ENCODE measurements at regions not wholly inside any gene's neighbourhood (a gene's known extent, or its start where the extent isn't known, plus 50 kb on each side); places are given as distances from the start of the nearest gene placed in this dataset.

GRCh38 chr5:10173716-10174115 lies 76.0 kb downstream of the ATPSCKMT start:
- no peak overlapping the region for H3K27ac ChIP-seq (ENCODE audit: low read length)
- H3K4me3 ChIP-seq (ENCODE audit: low read length): no peak overlapping the region
- DNase-seq: no peak
- no peaks in the 10 kb centered on the region for H3K4me1 ChIP-seq (ENCODE audit: control insufficient read depth, insufficient read depth, low read length)
- no peaks in the 10 kb centered on the region for H3K36me3 ChIP-seq (ENCODE audit: control insufficient read depth, insufficient read depth, low read length)
- no peaks in the 10 kb centered on the region for H3K27me3 ChIP-seq (ENCODE audit: control insufficient read depth, insufficient read depth, low read length)
- H3K9me3 ChIP-seq (ENCODE audit: control insufficient read depth, low read depth, low read length): no peaks in the 10 kb centered on the region

GRCh38 chr5:10172247-10172646 lies 77.4 kb downstream of the ATPSCKMT start:
- H3K27ac ChIP-seq (ENCODE audit: low read length): no peak overlapping the region
- no peaks in the 10 kb centered on the region for H3K27me3 ChIP-seq (ENCODE audit: control insufficient read depth, insufficient read depth, low read length)
- no peaks in the 10 kb centered on the region for H3K9me3 ChIP-seq (ENCODE audit: control insufficient read depth, low read depth, low read length)
- no peak for DNase-seq
- H3K4me1 ChIP-seq (ENCODE audit: control insufficient read depth, insufficient read depth, low read length): no peaks in the 10 kb centered on the region
- H3K36me3 ChIP-seq (ENCODE audit: control insufficient read depth, insufficient read depth, low read length): no peaks in the 10 kb centered on the region
- WGBS (ENCODE audit: insufficient coverage, low lambda C conversion rate): 90% methylated on average over 1 of the region's 1 CpG
- no peak overlapping the region for H3K4me3 ChIP-seq (ENCODE audit: low read length)

DNA sequence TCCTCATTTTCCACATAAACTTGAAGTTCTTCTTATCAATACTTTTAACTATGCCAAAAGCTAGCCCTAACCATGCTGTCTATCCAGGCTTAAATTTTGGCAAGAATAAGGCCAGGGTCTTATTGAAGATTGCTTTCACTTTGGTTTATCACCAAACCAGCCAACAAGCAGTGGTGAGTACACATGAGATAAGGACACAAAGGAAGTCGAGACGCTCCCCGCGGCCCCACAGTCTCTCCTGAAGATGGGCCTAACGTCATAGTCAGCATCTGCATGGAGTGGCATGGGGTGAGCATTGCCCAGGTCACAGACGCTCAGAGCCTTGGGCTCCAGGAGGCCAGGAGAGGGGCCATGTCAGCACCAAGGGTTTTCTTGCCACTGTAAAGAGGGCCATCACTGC lies 80.3 kb downstream of the ATPSCKMT start:
- WGBS (ENCODE audit: insufficient coverage, low lambda C conversion rate): no CpG with 5 or more reads among the region's 6 CpGs

GRCh38 chr5:10168254-10168653 lies 81.4 kb downstream of the ATPSCKMT start:
- Histone ChIP-seq H3K9me3 (ENCODE audit: control insufficient read depth, low read depth, low read length) (no peaks in the 10 kb centered on the region), H3K27ac (ENCODE audit: low read length) (no peak overlapping the region), H3K36me3 (ENCODE audit: control insufficient read depth, insufficient read depth, low read length) (no peaks in the 10 kb centered on the region), H3K4me3 (ENCODE audit: low read length) (no peak overlapping the region), H3K4me1 (ENCODE audit: control insufficient read depth, insufficient read depth, low read length) (no peaks in the 10 kb centered on the region), H3K27me3 (ENCODE audit: control insufficient read depth, insufficient read depth, low read length) (no peaks in the 10 kb centered on the region)
- WGBS (ENCODE audit: insufficient coverage, low lambda C conversion rate): no CpG with 5 or more reads among the region's 8 CpGs
- no peak for DNase-seq

More for the DNA sequence above, 80.3 kb downstream of the ATPSCKMT start:
- no peak for DNase-seq
- Histone ChIP-seq H3K9me3 (ENCODE audit: control insufficient read depth, low read depth, low read length) (no peaks in the 10 kb centered on the region), H3K4me1 (ENCODE audit: control insufficient read depth, insufficient read depth, low read length) (no peaks in the 10 kb centered on the region), H3K36me3 (ENCODE audit: control insufficient read depth, insufficient read depth, low read length) (no peaks in the 10 kb centered on the region), H3K4me3 (ENCODE audit: low read length) (no peak overlapping the region), H3K27me3 (ENCODE audit: control insufficient read depth, insufficient read depth, low read length) (no peaks in the 10 kb centered on the region), H3K27ac (ENCODE audit: low read length) (no peak overlapping the region)

GRCh38 chr5:10167806-10168205 lies 81.9 kb downstream of the ATPSCKMT start:
- Histone ChIP-seq H3K36me3 (ENCODE audit: control insufficient read depth, insufficient read depth, low read length) (no peaks in the 10 kb centered on the region), H3K27me3 (ENCODE audit: control insufficient read depth, insufficient read depth, low read length) (no peaks in the 10 kb centered on the region), H3K4me1 (ENCODE audit: control insufficient read depth, insufficient read depth, low read length) (no peaks in the 10 kb centered on the region), H3K9me3 (ENCODE audit: control insufficient read depth, low read depth, low read length) (no peaks in the 10 kb centered on the region), H3K27ac (ENCODE audit: low read length) (no peak overlapping the region), H3K4me3 (ENCODE audit: low read length) (no peak overlapping the region)
- WGBS (ENCODE audit: insufficient coverage, low lambda C conversion rate): no CpG with 5 or more reads among the region's 1 CpG
- DNase-seq: no peak

DNA sequence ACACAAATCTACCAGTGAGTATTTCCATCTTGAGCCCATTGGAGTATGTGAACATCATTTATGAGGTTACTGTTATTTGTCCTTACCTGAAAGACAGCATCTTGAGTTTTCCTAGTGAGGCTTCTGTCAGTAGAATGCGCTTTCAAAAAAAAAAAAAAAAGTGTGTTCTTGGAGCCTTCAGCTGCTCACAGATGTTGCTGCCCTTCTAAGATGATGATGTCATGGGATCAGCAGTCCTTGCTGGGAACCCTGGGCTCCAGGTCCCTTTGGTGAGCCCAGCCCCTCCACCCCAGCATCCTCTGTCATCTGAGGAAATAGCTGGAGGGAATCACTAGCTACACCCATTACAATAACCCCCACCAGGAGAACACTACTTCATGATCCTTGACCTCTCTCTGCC lies 83.3 kb downstream of the ATPSCKMT start:
- Histone ChIP-seq H3K36me3 (ENCODE audit: control insufficient read depth, insufficient read depth, low read length) (no peaks in the 10 kb centered on the region), H3K4me3 (ENCODE audit: low read length) (no peak overlapping the region), H3K4me1 (ENCODE audit: control insufficient read depth, insufficient read depth, low read length) (no peaks in the 10 kb centered on the region), H3K9me3 (ENCODE audit: control insufficient read depth, low read depth, low read length) (no peaks in the 10 kb centered on the region), H3K27ac (ENCODE audit: low read length) (no peak overlapping the region), H3K27me3 (ENCODE audit: control insufficient read depth, insufficient read depth, low read length) (no peaks in the 10 kb centered on the region)
- WGBS (ENCODE audit: insufficient coverage, low lambda C conversion rate): no CpG with 5 or more reads among the region's 1 CpG
- no peak for DNase-seq

DNA sequence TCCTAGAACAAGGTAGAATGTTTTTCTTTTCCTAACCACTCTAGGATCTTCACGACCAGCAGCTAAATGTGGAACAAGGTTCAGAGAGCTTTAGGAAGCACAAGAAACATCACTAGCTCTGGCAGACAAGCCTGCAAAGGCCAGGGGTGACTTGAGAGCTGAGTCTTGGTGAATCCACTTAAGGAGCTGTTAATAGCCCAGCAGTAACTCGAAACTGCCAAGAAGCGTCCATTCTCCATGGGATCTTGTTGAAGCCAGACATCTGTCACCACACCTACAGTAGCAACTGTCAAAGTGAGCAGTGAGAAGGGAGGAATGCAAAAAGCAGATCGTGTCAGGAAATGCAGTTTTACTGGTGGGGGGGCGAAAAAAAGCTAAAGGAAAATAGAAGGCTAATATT lies 87.2 kb downstream of the ATPSCKMT start:
- no peak overlapping the region for H3K4me3 ChIP-seq (ENCODE audit: low read length)
- H3K9me3 ChIP-seq (ENCODE audit: control insufficient read depth, low read depth, low read length): no peaks in the 10 kb centered on the region
- H3K27ac ChIP-seq (ENCODE audit: low read length): no peak overlapping the region
- no peaks in the 10 kb centered on the region for H3K36me3 ChIP-seq (ENCODE audit: control insufficient read depth, insufficient read depth, low read length)
- no peaks in the 10 kb centered on the region for H3K27me3 ChIP-seq (ENCODE audit: control insufficient read depth, insufficient read depth, low read length)
- DNase-seq: no peak
- WGBS (ENCODE audit: insufficient coverage, low lambda C conversion rate): no CpG with 5 or more reads among the region's 5 CpGs
- peaks cover 3% of the 10 kb centered on the region for H3K4me1 ChIP-seq (ENCODE audit: control insufficient read depth, insufficient read depth, low read length)

DNA sequence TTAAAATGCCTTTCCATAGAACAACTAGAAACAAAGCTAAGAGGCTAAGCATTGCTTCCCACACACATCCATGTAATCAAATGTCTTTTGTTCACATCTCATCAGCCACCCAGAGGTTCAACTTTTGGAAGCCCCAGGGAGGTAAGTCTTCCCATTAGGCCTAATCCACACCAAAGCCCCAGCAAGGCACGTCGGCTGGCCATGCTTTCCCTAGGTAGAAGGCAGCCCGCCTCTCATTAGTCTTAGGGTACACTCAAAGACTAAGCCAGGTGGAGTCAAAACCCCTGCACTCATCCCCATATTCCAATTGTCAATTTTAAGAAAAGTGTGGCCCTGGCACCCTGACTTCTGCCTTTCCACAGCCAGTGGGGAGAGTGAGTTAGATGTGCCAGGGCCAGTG lies 87.9 kb downstream of the ATPSCKMT start:
- Histone ChIP-seq H3K27me3 (ENCODE audit: control insufficient read depth, insufficient read depth, low read length) (no peaks in the 10 kb centered on the region), H3K27ac (ENCODE audit: low read length) (no peak overlapping the region), H3K9me3 (ENCODE audit: control insufficient read depth, low read depth, low read length) (no peaks in the 10 kb centered on the region), H3K36me3 (ENCODE audit: control insufficient read depth, insufficient read depth, low read length) (no peaks in the 10 kb centered on the region), H3K4me1 (ENCODE audit: control insufficient read depth, insufficient read depth, low read length) (peaks cover 9% of the 10 kb centered on the region), H3K4me3 (ENCODE audit: low read length) (no peak overlapping the region)
- DNase-seq: no peak
- no CpG with 5 or more reads among the region's 3 CpGs for WGBS (ENCODE audit: insufficient coverage, low lambda C conversion rate)

DNA sequence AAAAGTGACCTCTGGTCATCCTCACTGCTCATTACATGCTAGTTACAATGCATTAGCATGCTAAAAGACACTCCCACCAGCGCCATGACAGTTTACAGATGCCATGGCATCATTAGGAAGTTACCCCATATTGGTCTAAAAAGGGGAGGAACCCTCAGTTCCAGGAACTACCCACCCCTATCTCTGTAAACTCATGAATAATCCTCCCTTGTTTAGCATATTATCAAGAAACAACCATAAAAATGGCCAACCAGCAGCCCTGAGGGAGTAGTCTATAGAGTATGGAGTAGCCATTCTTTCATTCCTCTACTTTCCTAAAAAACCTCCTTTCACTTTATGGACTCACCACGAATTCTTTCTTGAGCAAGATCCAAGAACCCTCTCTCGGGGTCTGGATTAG lies 89.4 kb downstream of the ATPSCKMT start:
- Histone ChIP-seq H3K36me3 (ENCODE audit: control insufficient read depth, insufficient read depth, low read length) (no peaks in the 10 kb centered on the region), H3K4me3 (ENCODE audit: low read length) (no peak overlapping the region), H3K27me3 (ENCODE audit: control insufficient read depth, insufficient read depth, low read length) (no peaks in the 10 kb centered on the region), H3K27ac (ENCODE audit: low read length) (no peak overlapping the region), H3K4me1 (ENCODE audit: control insufficient read depth, insufficient read depth, low read length) (peaks cover 12% of the 10 kb centered on the region), H3K9me3 (ENCODE audit: control insufficient read depth, low read depth, low read length) (no peaks in the 10 kb centered on the region)
- DNase-seq: no peak
- 100% methylated on average over 1 of the region's 3 CpGs for WGBS (ENCODE audit: insufficient coverage, low lambda C conversion rate)

GRCh38 chr5:10158886-10159285 lies 90.8 kb downstream of the ATPSCKMT start:
- H3K4me3 ChIP-seq (ENCODE audit: low read length): no peak overlapping the region
- no peaks in the 10 kb centered on the region for H3K9me3 ChIP-seq (ENCODE audit: control insufficient read depth, low read depth, low read length)
- peaks cover 16% of the 10 kb centered on the region for H3K4me1 ChIP-seq (ENCODE audit: control insufficient read depth, insufficient read depth, low read length)
- DNase-seq: no peak
- no peaks in the 10 kb centered on the region for H3K36me3 ChIP-seq (ENCODE audit: control insufficient read depth, insufficient read depth, low read length)
- H3K27me3 ChIP-seq (ENCODE audit: control insufficient read depth, insufficient read depth, low read length): no peaks in the 10 kb centered on the region
- H3K27ac ChIP-seq (ENCODE audit: low read length): no peak overlapping the region

DNA sequence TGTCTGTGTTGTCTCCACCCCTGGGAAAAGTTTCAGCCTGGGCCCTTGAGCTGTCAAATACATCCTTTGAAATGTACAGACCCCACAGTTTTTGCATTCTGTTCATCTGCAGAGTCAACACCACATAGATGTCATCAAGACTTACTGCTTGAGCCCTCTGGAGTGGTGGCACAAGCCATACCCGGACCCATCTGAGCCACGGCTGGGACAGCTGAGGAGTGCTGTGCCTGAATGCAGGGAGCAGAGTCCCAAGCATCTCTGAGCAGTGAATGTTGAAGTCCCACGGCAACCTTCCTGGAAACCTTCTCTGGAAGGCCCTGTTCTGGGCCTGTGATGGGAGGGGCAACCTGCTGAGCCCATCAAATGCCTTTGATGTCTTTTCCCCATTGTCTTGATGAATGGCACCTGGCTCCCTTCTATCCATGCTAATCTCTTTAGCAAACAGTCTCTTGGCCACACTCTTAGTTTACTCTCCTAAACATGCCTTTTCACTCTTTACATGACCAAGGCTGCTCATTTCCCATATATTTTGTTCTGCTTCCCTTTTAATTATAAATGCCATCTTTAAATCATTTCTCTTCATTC lies 92.5 kb downstream of the ATPSCKMT start:
- peaks cover 16% of the 10 kb centered on the region for H3K4me1 ChIP-seq (ENCODE audit: control insufficient read depth, insufficient read depth, low read length)

More for the DNA sequence above, 92.5 kb downstream of the ATPSCKMT start:
- Histone ChIP-seq H3K36me3 (ENCODE audit: control insufficient read depth, insufficient read depth, low read length) (no peaks in the 10 kb centered on the region), H3K4me3 (ENCODE audit: low read length) (no peak overlapping the region), H3K27me3 (ENCODE audit: control insufficient read depth, insufficient read depth, low read length) (no peaks in the 10 kb centered on the region), H3K27ac (ENCODE audit: low read length) (no peak overlapping the region), H3K9me3 (ENCODE audit: control insufficient read depth, low read depth, low read length) (no peaks in the 10 kb centered on the region)
- WGBS (ENCODE audit: insufficient coverage, low lambda C conversion rate): no CpG with 5 or more reads among the region's 3 CpGs
- peak in 1 of 2 donors; percentile 20 for DNase-seq
